ENCODE measurements at regions not wholly inside any gene's neighbourhood (a gene's known extent, or its start where the extent isn't known, plus 50 kb on each side); places are given as distances from the start of the nearest gene placed in this dataset.
A peak's percentile ranks its signal among the peaks of the same experiment; 100 is the strongest.

DNA sequence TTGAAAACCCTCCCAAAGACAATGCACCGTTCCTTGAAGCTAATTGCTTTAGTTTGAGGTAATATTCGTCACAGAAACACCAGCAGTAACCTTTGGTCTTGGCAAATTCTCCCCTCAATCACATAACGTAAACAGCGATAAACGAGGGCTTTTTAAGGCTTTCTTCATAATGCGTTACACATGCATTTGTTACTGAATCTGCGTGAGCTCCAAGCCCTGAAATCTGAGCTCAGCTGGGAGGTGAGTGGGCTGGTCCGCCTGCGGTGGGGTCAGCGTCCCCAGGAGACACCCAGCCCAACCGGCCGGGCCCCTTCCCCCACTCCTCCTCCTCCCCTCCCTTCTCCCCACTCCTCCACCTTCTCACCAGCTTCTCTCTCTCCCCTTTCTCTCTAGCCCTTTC lies 91.1 kb downstream of the BARX1 start:
- H3K4me3 ChIP-seq (ENCODE audit: low read depth, low read length) = no peak overlapping the region
- TF ChIP-seq, protein P1, sequence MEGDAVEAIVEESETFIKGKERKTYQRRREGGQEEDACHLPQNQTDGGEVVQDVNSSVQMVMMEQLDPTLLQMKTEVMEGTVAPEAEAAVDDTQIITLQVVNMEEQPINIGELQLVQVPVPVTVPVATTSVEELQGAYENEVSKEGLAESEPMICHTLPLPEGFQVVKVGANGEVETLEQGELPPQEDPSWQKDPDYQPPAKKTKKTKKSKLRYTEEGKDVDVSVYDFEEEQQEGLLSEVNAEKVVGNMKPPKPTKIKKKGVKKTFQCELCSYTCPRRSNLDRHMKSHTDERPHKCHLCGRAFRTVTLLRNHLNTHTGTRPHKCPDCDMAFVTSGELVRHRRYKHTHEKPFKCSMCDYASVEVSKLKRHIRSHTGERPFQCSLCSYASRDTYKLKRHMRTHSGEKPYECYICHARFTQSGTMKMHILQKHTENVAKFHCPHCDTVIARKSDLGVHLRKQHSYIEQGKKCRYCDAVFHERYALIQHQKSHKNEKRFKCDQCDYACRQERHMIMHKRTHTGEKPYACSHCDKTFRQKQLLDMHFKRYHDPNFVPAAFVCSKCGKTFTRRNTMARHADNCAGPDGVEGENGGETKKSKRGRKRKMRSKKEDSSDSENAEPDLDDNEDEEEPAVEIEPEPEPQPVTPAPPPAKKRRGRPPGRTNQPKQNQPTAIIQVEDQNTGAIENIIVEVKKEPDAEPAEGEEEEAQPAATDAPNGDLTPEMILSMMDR (IDR thresholded peaks at IDR 0.05; ENCODE audit: borderline replicate concordance, insufficient read depth, low read depth, low read length) = no peak

GRCh38 chr9:93862877-93863545 lies 92.1 kb downstream of the BARX1 start:
- H3K4me3 ChIP-seq (ENCODE audit: low read depth, low read length) = no peak overlapping the region
- TF ChIP-seq, protein P1 (IDR thresholded peaks at IDR 0.05; ENCODE audit: borderline replicate concordance, insufficient read depth, low read depth, low read length) = no peak

DNA sequence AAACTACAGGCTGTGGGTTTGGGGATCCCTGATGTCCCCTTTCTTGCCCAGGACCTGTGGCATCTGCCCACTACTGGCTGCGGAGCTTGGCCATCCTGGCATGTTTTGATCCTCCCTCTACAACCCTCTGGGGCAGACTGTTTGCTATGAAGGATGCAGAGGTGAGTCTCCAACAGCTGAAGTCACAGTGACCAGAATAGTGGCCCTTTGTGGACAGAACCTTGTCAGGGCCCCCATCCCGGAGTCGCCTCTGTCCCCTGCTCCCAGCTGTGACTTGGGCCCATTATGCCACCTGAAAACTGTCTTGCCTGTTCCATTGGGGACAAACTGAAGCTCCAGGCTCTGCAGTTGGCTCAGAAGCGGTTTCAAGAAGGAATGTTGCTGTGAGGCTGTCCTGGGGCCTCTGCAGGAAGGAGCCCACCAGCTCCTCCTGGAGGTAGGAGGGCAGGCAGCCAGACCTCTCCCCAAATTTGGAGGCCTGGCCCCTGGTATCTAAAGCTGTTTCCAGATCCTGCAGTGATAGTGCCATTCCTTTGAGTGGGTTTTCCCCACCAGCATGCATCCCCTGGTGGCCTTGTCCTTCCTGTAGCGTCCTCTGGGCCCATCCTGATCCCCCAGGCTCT lies 93.3 kb downstream of the BARX1 start:
- no peak overlapping the region for H3K4me3 ChIP-seq (ENCODE audit: low read depth, low read length)
- TF ChIP-seq, protein P1 (IDR thresholded peaks at IDR 0.05; ENCODE audit: borderline replicate concordance, insufficient read depth, low read depth, low read length) = no peak

DNA sequence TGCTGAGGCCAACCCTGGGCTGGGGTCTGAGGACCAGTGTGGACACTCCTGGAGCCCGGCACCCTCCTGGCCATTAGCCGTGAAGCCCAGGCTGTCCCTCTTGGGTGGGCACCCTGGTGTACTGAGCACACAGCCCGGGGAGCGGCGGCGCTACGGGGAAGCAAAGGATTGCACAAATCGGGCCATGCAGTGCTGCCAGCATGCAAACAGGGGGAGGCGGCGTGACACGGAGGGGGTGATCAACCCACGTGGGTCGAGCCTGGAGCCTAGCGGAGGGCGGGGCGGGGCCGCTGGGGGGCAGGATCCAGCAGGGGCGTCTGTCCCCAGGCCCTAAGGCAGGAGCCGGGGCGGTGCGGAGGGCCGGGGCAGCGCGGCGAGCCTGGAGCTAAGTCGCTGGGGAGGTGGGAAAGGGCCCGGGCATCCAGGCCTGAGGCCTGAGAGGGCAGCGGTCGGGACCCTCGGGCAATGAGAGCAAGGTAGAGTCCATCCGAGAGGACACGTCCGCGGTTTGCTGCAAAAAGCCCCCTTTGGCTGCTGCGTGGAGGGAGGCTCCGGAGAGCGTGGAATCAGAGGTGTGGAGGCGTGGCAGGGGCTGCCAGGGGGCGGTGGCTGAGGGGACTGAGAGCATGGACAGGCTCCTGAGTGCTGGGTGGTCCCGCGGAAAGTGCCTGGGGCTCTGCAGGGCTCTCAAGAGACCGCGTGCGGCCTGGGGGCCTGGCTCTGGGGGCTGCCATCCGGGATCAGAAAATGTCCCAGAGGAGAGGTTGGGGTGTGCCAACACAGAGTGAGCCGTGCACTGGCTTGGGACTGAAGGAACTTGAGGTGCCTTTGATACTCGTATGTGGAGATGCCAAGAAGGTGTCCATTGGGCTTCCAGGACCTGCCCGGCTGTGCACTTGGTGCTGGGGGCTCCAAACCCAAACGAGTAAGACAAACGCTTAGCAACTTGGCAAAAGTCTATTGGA lies 94.2 kb downstream of the BARX1 start:
- TF ChIP-seq, protein P1 (IDR thresholded peaks at IDR 0.05; ENCODE audit: borderline replicate concordance, insufficient read depth, low read depth, low read length) = no peak
- H3K4me3 ChIP-seq (ENCODE audit: low read depth, low read length) = no peak overlapping the region

GRCh38 chr9:93859431-93860215 lies 95.5 kb downstream of the BARX1 start:
- H3K4me3 ChIP-seq (ENCODE audit: low read depth, low read length) = no peak overlapping the region
- TF ChIP-seq, protein P1 (IDR thresholded peaks at IDR 0.05; ENCODE audit: borderline replicate concordance, insufficient read depth, low read depth, low read length) = 0 out of 2 replicates have a peak, but pooled peaks have one; percentile 8

DNA sequence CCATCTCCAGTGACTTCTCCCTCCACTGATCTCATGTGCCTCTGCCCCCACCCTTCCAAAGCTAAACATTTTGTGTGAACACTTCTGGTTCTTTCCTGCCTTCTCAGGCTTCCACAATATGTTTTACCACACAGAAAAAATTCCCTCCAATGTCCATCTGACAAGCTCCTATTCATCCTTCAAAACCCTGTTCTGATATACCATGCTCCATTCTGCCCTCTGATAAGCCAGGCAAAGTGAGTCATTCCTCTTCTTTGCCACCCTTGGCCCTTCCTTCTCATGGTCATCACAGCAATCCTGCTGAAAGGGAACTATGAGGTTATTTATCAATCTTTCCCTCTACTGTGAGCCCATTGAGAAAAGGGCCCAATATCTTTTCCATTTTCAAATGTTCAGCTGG lies 97.6 kb downstream of the BARX1 start:
- no peak overlapping the region for H3K4me3 ChIP-seq (ENCODE audit: low read depth, low read length)
- TF ChIP-seq, protein P1 (IDR thresholded peaks at IDR 0.05; ENCODE audit: borderline replicate concordance, insufficient read depth, low read depth, low read length) = no peak
